ENCODE measurements at regions not wholly inside any gene's neighbourhood (a gene's known extent, or its start where the extent isn't known, plus 50 kb on each side); places are given as distances from the start of the nearest gene placed in this dataset.

- in situ Hi-C loops (cut with HindIII; ENCODE audit: low sequenced_read_pairs) = no loop called here
- TF ChIP-seq CTCF (IDR thresholded peaks at IDR 0.05; ENCODE audit: low read depth, low read length, missing control alignments) = no peak
- no peak for DNase-seq (ENCODE audit: low read depth)
- no peak overlapping the region for H3K4me3 ChIP-seq (ENCODE audit: low read depth, low read length)
Observed at GRCh38 chr9:13900449-13900848, 413.5 kb downstream of the NFIB start.

GRCh38 chr9:13899924-13900323 is 414.0 kb downstream of the NFIB start:
- no peak for DNase-seq (ENCODE audit: low read depth)
- H3K4me3 ChIP-seq (ENCODE audit: low read depth, low read length) = no peak overlapping the region
- in situ Hi-C loops (cut with HindIII; ENCODE audit: low sequenced_read_pairs) = no loop called here
- TF ChIP-seq CTCF (IDR thresholded peaks at IDR 0.05; ENCODE audit: low read depth, low read length, missing control alignments) = no peak

- in situ Hi-C loops (cut with HindIII; ENCODE audit: low sequenced_read_pairs) = no loop called here
- no peak overlapping the region for H3K4me3 ChIP-seq (ENCODE audit: low read depth, low read length)
- no peak for TF ChIP-seq CTCF (IDR thresholded peaks at IDR 0.05; ENCODE audit: low read depth, low read length, missing control alignments)
- no peak for DNase-seq (ENCODE audit: low read depth)
Observed at GRCh38 chr9:13898957-13899356, 415.0 kb downstream of the NFIB start.

GRCh38 chr9:13896922-13897835 is 416.8 kb downstream of the NFIB start:
- in situ Hi-C loops (cut with HindIII; ENCODE audit: low sequenced_read_pairs) = no loop called here
- H3K4me3 ChIP-seq (ENCODE audit: low read depth, low read length) = no peak overlapping the region
- no peak for DNase-seq (ENCODE audit: low read depth)
- no peak for TF ChIP-seq CTCF (IDR thresholded peaks at IDR 0.05; ENCODE audit: low read depth, low read length, missing control alignments)

GRCh38 chr9:13896047-13896446 is 417.9 kb downstream of the NFIB start:
- TF ChIP-seq CTCF (IDR thresholded peaks at IDR 0.05; ENCODE audit: low read depth, low read length, missing control alignments) = no peak
- in situ Hi-C loops (cut with HindIII; ENCODE audit: low sequenced_read_pairs) = no loop called here
- DNase-seq (ENCODE audit: low read depth) = no peak
- H3K4me3 ChIP-seq (ENCODE audit: low read depth, low read length) = no peak overlapping the region

GRCh38 chr9:13885258-13885657 is 428.7 kb downstream of the NFIB start:
- no peak for DNase-seq (ENCODE audit: low read depth)
- in situ Hi-C loops (cut with HindIII; ENCODE audit: low sequenced_read_pairs) = no loop called here
- H3K4me3 ChIP-seq (ENCODE audit: low read depth, low read length) = no peak overlapping the region
- no peak for TF ChIP-seq CTCF (IDR thresholded peaks at IDR 0.05; ENCODE audit: low read depth, low read length, missing control alignments)
